ENCODE measurements at regions not wholly inside any gene's neighbourhood (a gene's known extent, or its start where the extent isn't known, plus 50 kb on each side); places are given as distances from the start of the nearest gene placed in this dataset.

- no peak for DNase-seq (ENCODE audit: low read depth)
Measured at GRCh38 chr20:1712634-1713624, 55.4 kb upstream of the SIRPG start.

GRCh38 chr20:1711826-1712601 lies 54.4 kb upstream of the SIRPG start:
- no peak for DNase-seq (ENCODE audit: low read depth)

GRCh38 chr20:1711266-1711665 lies 53.7 kb upstream of the SIRPG start:
- DNase-seq (ENCODE audit: low read depth): no peak

GRCh38 chr20:1710484-1710883 lies 52.9 kb upstream of the SIRPG start:
- no peak for DNase-seq (ENCODE audit: low read depth)

GRCh38 chr20:1707588-1708449 lies 50.2 kb upstream of the SIRPG start:
- DNase-seq (ENCODE audit: low read depth): no peak
